Endothelial cell (in vitro differentiated cells): ENCODE measurements at regions not wholly inside any gene's neighbourhood (a gene's known extent, or its start where the extent isn't known, plus 50 kb on each side); places are given as distances from the start of the nearest gene placed in this dataset.

Experiments
- DNase-seq: peaks from one replicate; pipeline ENCODE4 v3.0.0; 2021; ENCODE audit warnings: low spot score
- H3K27ac Mint-ChIP-seq: one replicate; pipeline ENCODE4 v1.8.0; 2021; ENCODE audit warnings: mixed read lengths, inconsistent platforms; ENCODE audit not compliant: unreplicated experiment
- H3K27me3 Mint-ChIP-seq: one replicate; pipeline ENCODE4 v1.8.0; 2021; ENCODE audit warnings: mild to moderate bottlenecking, moderate library complexity, mixed read lengths, inconsistent platforms; ENCODE audit not compliant: unreplicated experiment
- H3K36me3 Mint-ChIP-seq: one replicate; pipeline ENCODE4 v1.8.0; 2021; ENCODE audit warnings: mild to moderate bottlenecking, low read depth, mixed read lengths, inconsistent platforms; ENCODE audit not compliant: unreplicated experiment
- H3K4me1 Mint-ChIP-seq: one replicate; pipeline ENCODE4 v1.8.0; 2021; ENCODE audit warnings: mild to moderate bottlenecking, mixed read lengths, inconsistent platforms; ENCODE audit not compliant: unreplicated experiment
- H3K4me3 Mint-ChIP-seq: one replicate; pipeline ENCODE4 v1.8.0; 2021; ENCODE audit warnings: mild to moderate bottlenecking, mixed read lengths, inconsistent platforms; ENCODE audit not compliant: unreplicated experiment
- H3K9me3 Mint-ChIP-seq: one replicate; pipeline ENCODE4 v1.8.0; 2021; ENCODE audit warnings: mixed read lengths, inconsistent platforms; ENCODE audit not compliant: unreplicated experiment
- TF ChIP-seq, protein P1 (sequence below): fragments of 200-600 bp; sonication (generic); IDR thresholded peaks from one replicate; pipeline ENCODE4 v1.5.0; 2021; ENCODE audit warnings: antibody characterized with exemption; ENCODE audit not compliant: unreplicated experiment

DNA sequence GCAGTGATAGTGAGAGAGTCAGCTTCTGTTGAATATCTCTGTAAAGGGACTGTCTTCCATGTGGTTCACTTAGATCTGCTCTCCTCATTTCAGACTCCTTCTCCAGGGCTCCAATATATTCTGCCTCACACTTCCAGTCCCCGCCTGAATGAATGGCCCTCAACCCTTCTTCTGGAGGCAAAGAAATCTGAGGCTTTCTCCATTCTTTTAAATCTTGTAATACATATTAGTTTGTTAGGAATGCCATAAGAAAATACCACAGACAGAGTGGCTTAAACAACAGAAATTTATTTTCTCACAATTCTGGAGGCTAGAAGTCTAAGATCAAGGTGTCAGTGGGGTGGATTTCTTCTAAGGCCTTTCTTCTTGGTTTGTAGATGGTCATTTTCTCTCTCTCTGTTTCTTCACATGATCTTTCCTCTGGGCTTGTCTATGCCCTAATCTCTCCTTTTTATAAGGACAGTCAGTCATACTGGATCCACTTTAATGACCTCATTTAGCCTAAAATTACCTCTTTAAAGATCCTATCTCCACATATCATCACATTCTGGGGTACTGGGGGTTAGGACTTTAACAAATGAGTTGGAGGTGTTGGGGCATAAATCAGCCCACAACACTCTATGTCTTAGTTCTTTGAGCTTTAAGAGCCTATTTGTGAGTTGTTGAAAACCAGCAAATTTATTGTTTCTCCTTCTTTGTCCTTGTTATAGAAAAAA lies 128.5 kb upstream of the KCNK2 start:
- no peak overlapping the region for H3K27ac Mint-ChIP-seq
- H3K27me3 Mint-ChIP-seq: no peaks in the 10 kb centered on the region
- TF ChIP-seq, protein P1, sequence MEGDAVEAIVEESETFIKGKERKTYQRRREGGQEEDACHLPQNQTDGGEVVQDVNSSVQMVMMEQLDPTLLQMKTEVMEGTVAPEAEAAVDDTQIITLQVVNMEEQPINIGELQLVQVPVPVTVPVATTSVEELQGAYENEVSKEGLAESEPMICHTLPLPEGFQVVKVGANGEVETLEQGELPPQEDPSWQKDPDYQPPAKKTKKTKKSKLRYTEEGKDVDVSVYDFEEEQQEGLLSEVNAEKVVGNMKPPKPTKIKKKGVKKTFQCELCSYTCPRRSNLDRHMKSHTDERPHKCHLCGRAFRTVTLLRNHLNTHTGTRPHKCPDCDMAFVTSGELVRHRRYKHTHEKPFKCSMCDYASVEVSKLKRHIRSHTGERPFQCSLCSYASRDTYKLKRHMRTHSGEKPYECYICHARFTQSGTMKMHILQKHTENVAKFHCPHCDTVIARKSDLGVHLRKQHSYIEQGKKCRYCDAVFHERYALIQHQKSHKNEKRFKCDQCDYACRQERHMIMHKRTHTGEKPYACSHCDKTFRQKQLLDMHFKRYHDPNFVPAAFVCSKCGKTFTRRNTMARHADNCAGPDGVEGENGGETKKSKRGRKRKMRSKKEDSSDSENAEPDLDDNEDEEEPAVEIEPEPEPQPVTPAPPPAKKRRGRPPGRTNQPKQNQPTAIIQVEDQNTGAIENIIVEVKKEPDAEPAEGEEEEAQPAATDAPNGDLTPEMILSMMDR: no peak
- H3K4me3 Mint-ChIP-seq: no peak overlapping the region
- DNase-seq: no peak
- peaks cover 2% of the 10 kb centered on the region for H3K4me1 Mint-ChIP-seq
- no peaks in the 10 kb centered on the region for H3K9me3 Mint-ChIP-seq
- H3K36me3 Mint-ChIP-seq: no peaks in the 10 kb centered on the region

DNA sequence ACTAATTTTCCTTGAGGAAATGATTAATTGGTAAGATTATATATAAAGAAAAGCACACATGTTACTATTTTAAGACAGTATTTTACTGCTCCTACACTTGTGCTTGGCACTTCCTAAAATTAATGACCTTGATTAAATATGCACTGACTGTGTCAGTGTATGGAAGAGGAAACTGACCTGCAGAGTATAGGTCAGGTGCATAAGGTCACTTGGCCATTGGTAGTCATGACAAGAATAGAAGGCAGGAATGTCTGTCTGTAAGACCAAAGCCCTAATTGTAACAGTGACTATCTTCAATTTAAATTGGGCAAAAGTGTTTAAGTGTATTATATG lies 128.0 kb upstream of the KCNK2 start:
- Mint-ChIP-seq H3K36me3 (no peaks in the 10 kb centered on the region), H3K27me3 (no peaks in the 10 kb centered on the region), H3K9me3 (no peaks in the 10 kb centered on the region), H3K4me1 (peaks cover 2% of the 10 kb centered on the region), H3K27ac (no peak overlapping the region), H3K4me3 (no peak overlapping the region)
- TF ChIP-seq, protein P1: no peak
- no peak for DNase-seq

DNA sequence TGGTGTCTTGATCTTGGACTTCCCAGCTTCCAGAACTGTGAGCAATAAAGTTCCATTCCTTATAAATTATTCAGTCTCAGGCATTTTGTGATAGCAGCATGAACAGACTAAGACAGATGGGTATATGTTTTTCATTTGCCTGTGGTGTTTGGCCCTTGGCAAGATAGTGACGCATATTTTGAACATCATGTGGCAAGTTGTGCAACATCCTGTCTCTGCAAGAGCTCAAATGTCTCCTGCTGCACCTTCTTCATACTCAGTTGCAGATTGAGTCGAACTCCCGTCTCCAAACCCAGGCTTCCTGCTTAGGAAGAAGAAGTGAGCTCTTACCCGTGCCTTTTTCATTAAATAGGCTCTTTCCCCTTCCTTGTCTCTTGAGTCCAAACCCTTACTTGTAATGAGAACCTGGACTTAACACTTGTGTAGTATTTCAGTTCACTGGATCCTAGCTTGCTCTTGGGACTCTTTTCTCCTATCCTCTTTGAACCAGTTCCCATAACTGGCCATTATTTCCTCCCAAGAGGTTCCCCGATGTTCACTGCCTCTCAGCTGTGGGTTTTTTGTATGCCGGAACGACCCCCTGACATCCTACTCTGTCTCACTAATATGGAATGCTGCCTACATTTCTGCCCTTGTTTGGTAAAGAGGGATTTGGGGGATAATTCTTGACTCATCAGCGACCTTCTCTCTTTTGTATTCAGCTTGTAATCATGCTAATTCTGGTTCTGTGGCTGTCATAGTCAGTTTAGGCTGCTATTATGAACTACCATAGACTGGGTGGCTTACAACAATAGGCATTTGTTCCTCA lies 125.0 kb upstream of the KCNK2 start:
- no peak overlapping the region for H3K27ac Mint-ChIP-seq
- TF ChIP-seq, protein P1: no peak

DNA sequence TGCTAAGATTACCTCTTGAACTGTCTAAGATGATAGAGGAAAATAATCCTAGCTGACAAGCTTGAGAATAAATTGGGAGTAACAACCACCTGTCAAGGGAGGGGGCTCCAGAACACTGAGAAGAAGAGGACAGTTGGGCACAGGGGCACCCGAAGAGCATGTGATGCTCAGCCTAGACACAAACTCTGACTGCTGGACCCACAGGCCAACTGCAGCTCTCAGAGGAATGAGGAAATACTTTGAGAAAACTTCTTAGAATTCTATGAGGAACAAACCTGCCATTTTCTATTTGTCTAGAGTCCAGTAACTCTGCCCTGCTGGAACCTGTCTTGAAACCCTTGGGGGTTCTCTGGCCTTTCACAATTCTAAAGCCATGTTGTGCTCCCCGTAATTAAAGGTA lies 124.1 kb upstream of the KCNK2 start:
- H3K9me3 Mint-ChIP-seq: no peaks in the 10 kb centered on the region
- H3K36me3 Mint-ChIP-seq: no peaks in the 10 kb centered on the region
- TF ChIP-seq, protein P1: no peak
- H3K27me3 Mint-ChIP-seq: no peaks in the 10 kb centered on the region
- DNase-seq: no peak
- H3K4me3 Mint-ChIP-seq: no peak overlapping the region
- no peak overlapping the region for H3K27ac Mint-ChIP-seq
- H3K4me1 Mint-ChIP-seq: no peaks in the 10 kb centered on the region

More for the DNA sequence above, 125.0 kb upstream of the KCNK2 start:
- peaks cover 2% of the 10 kb centered on the region for H3K4me1 Mint-ChIP-seq
- H3K9me3 Mint-ChIP-seq: no peaks in the 10 kb centered on the region
- H3K4me3 Mint-ChIP-seq: no peak overlapping the region
- no peak for DNase-seq
- no peaks in the 10 kb centered on the region for H3K36me3 Mint-ChIP-seq
- H3K27me3 Mint-ChIP-seq: no peaks in the 10 kb centered on the region

DNA sequence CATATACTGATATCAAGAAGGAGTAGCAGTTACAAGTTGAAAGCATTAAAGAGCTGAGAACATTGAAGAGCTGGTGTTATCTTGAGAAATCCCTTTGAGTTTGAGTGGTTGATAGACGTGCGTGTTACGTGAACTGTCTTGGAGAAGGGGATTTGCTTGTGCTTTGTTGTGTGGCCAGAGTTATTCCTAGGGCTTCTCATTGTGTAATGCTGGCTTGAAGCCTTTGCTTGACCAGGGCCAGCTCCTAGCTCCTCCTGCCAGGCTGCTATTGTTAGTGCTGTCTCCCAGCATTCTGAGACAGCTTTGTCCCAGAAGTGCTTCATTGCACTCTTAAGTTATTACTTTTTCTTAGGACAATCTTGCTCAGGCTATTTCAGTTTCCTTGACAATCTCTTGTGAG lies 116.2 kb upstream of the KCNK2 start:
- Mint-ChIP-seq H3K4me3 (no peak overlapping the region), H3K36me3 (no peaks in the 10 kb centered on the region), H3K4me1 (peaks cover 14% of the 10 kb centered on the region), H3K27ac (no peak overlapping the region), H3K9me3 (no peaks in the 10 kb centered on the region), H3K27me3 (no peaks in the 10 kb centered on the region)
- no peak for DNase-seq
- TF ChIP-seq, protein P1: no peak
